ENCODE measurements at regions not wholly inside any gene's neighbourhood (a gene's known extent, or its start where the extent isn't known, plus 50 kb on each side); places are given as distances from the start of the nearest gene placed in this dataset.

DNA sequence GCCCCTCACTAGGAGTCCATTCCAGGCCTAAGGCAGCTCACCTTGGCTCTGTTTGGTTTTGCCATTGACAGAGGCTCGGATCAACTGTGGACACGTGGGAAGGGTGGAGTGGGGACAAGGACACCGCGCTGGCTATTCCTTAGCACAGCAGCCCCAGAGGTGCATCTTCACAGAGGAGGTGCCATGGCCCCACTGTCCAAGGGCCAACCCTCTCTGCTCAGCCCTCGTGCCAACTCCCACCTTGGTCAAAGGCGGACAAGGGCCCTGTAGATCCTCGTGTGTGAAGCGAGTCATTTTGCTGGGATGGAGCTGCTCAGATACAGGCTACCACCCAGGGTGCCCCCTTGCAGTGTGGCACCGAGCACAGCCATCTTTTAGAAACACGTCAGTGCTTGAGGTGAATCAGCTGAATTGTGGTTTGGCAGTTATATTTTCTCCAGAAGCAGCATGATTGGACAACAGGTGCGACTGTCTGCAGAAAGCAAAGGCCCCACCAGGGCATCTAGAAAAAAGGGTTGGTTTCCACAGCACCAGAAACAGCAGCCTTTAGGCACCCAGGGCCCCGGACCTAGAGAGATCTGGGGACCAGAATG is 192.1 kb upstream of the GPR12 start:
- Histone ChIP-seq H3K4me3 (replicated peaks in 1 of 2; ENCODE audit: low read depth in 1 of 2, low read length in 2 of 2) (no peak overlapping the region), H3K9me3 (ENCODE audit: control insufficient read depth in 1 of 2, insufficient read depth in 1 of 2, low read depth in 1 of 2, low read length in 2 of 2) (no peaks in the 10 kb centered on the region), H3K27ac (ENCODE audit: low read depth, low read length) (no peak overlapping the region), H2AFZ (ENCODE audit: low read depth, low read length, poor library complexity, severe bottlenecking) (no peak overlapping the region), H3K4me2 (ENCODE audit: low read length) (no peak overlapping the region), H3K79me2 (ENCODE audit: insufficient read depth, low read length) (no peaks in the 10 kb centered on the region), H4K20me1 (ENCODE audit: insufficient read depth) (no peaks in the 10 kb centered on the region), H3K27me3 (ENCODE audit: insufficient read depth, low read length) (peaks cover 13% of the 10 kb centered on the region), H3K4me1 (ENCODE audit: control insufficient read depth in 1 of 2, insufficient read depth in 2 of 2, low read length in 2 of 2) (no peaks in the 10 kb centered on the region), H3K9ac (ENCODE audit: low read length) (no peak overlapping the region), H3K9me2 (ENCODE audit: insufficient read depth) (no peaks in the 10 kb centered on the region), H3K36me3 (ENCODE audit: control insufficient read depth in 1 of 2, insufficient read depth in 2 of 2, low read length in 2 of 2) (no peaks in the 10 kb centered on the region)
- CTCF ChIA-PET: no interaction called here
- intact Hi-C loops (cut with micrococcal nuclease): no loop called here
- POLR2A ChIA-PET: no interaction called here
- RAD21 ChIA-PET (ENCODE audit: low non-redundant PET in 1 of 2, low total read pairs in 2 of 2, uncharacterized antibody in 2 of 2, unreplicated experiment in 2 of 2): no interaction called here
- BruUV-seq (replicated peaks): no TSS peak
- ATAC-seq (no peak), DNase-seq (ENCODE audit: low read depth, low spot score) (no peak)
- TF ChIP-seq EGR1 (IDR thresholded peaks at IDR 0.05; ENCODE audit: low read depth) (no peak), EZH2phosphoT487 (IDR thresholded peaks at IDR 0.05; ENCODE audit: borderline replicate concordance) (no peak), SIN3A (IDR thresholded peaks at IDR 0.05; ENCODE audit: low read depth) (no peak), ELF1 (IDR thresholded peaks at IDR 0.05; ENCODE audit: borderline replicate concordance, low read depth) (no peak), CBX3 (IDR thresholded peaks at IDR 0.05; ENCODE audit: low read depth) (no peak), POLR2A (IDR thresholded peaks at IDR 0.05; ENCODE audit: borderline replicate concordance, extremely low read depth, insufficient read depth, insufficient read length) (no peak), POLR2AphosphoS5 (IDR thresholded peaks at IDR 0.05; ENCODE audit: low read depth, low read length) (no peak), TCF7L2 (IDR thresholded peaks at IDR 0.05; ENCODE audit: borderline replicate concordance, extremely low read depth, insufficient read depth, insufficient read length) (no peak), ZFX (IDR thresholded peaks at IDR 0.05) (no peak), FOSL1 (IDR thresholded peaks at IDR 0.05; ENCODE audit: low read depth) (no peak)
- TF ChIP-seq, protein P1, sequence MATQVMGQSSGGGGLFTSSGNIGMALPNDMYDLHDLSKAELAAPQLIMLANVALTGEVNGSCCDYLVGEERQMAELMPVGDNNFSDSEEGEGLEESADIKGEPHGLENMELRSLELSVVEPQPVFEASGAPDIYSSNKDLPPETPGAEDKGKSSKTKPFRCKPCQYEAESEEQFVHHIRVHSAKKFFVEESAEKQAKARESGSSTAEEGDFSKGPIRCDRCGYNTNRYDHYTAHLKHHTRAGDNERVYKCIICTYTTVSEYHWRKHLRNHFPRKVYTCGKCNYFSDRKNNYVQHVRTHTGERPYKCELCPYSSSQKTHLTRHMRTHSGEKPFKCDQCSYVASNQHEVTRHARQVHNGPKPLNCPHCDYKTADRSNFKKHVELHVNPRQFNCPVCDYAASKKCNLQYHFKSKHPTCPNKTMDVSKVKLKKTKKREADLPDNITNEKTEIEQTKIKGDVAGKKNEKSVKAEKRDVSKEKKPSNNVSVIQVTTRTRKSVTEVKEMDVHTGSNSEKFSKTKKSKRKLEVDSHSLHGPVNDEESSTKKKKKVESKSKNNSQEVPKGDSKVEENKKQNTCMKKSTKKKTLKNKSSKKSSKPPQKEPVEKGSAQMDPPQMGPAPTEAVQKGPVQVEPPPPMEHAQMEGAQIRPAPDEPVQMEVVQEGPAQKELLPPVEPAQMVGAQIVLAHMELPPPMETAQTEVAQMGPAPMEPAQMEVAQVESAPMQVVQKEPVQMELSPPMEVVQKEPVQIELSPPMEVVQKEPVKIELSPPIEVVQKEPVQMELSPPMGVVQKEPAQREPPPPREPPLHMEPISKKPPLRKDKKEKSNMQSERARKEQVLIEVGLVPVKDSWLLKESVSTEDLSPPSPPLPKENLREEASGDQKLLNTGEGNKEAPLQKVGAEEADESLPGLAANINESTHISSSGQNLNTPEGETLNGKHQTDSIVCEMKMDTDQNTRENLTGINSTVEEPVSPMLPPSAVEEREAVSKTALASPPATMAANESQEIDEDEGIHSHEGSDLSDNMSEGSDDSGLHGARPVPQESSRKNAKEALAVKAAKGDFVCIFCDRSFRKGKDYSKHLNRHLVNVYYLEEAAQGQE (IDR thresholded peaks at IDR 0.05; ENCODE audit: low read depth): no peak
